ENCODE measurements at regions not wholly inside any gene's neighbourhood (a gene's known extent, or its start where the extent isn't known, plus 50 kb on each side); places are given as distances from the start of the nearest gene placed in this dataset.

GRCh38 chr2:160557903-160558302 is 64.3 kb upstream of the RBMS1 start:
- Mint-ChIP-seq H3K27ac (ENCODE audit: unreplicated experiment) (no peak overlapping the region), H3K9me3 (ENCODE audit: unreplicated experiment) (peaks cover 3% of the 10 kb centered on the region), H3K27me3 (ENCODE audit: low read depth, unreplicated experiment) (no peaks in the 10 kb centered on the region), H3K36me3 (ENCODE audit: low read depth, unreplicated experiment) (no peaks in the 10 kb centered on the region), H3K4me3 (ENCODE audit: unreplicated experiment) (no peak overlapping the region), H3K4me1 (ENCODE audit: low read depth, unreplicated experiment) (peaks cover 9% of the 10 kb centered on the region)
- TF ChIP-seq EZH2 (IDR thresholded peaks at IDR 0.05; ENCODE audit: insufficient read depth, low read length): no peak
- TF ChIP-seq, protein P1, sequence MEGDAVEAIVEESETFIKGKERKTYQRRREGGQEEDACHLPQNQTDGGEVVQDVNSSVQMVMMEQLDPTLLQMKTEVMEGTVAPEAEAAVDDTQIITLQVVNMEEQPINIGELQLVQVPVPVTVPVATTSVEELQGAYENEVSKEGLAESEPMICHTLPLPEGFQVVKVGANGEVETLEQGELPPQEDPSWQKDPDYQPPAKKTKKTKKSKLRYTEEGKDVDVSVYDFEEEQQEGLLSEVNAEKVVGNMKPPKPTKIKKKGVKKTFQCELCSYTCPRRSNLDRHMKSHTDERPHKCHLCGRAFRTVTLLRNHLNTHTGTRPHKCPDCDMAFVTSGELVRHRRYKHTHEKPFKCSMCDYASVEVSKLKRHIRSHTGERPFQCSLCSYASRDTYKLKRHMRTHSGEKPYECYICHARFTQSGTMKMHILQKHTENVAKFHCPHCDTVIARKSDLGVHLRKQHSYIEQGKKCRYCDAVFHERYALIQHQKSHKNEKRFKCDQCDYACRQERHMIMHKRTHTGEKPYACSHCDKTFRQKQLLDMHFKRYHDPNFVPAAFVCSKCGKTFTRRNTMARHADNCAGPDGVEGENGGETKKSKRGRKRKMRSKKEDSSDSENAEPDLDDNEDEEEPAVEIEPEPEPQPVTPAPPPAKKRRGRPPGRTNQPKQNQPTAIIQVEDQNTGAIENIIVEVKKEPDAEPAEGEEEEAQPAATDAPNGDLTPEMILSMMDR (IDR thresholded peaks at IDR 0.05; ENCODE audit: insufficient read depth, low read depth, low read length): no peak
- Histone ChIP-seq H3K9me3 (ENCODE audit: insufficient read depth, low read depth, low read length) (no peaks in the 10 kb centered on the region), H3K79me2 (ENCODE audit: insufficient read depth, low read length) (no peaks in the 10 kb centered on the region), H3K4me3 (ENCODE audit: insufficient read depth, low read depth, low read length) (no peak overlapping the region), H3K36me3 (ENCODE audit: insufficient read depth, low read length) (no peaks in the 10 kb centered on the region), H3K4me2 (ENCODE audit: low read length) (no peak overlapping the region), H2AFZ (ENCODE audit: low read depth, low read length) (no peak overlapping the region), H3K27ac (ENCODE audit: low read depth, low read length) (no peak overlapping the region), H3K27me3 (ENCODE audit: insufficient read depth, low read length) (no peaks in the 10 kb centered on the region), H3K4me1 (ENCODE audit: insufficient read depth, low read length) (no peaks in the 10 kb centered on the region), H3K9ac (ENCODE audit: low read length) (no peak overlapping the region), H4K20me1 (ENCODE audit: insufficient read depth, low read length) (no peaks in the 10 kb centered on the region)
- DNase-seq (ENCODE audit: low read depth) (no peak), FAIRE-seq (no peak)

DNA sequence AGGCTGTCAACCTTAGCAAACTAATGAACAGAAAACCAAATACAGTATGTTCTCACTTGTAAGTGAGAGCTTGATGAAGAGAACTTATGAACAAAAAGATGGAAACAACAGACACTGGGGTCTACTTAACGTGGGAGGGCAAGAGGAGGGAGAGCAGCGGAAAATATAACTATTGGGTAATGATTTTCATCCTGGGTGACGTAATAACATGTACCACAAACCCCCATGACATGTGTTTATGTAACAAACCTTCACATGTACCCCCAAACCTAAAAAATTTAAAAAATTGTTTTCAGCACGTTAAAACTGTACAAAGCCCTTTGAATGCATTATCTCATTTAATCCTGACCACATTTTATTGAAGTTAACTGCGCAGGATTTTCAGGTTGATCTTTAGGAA is 64.9 kb upstream of the RBMS1 start:
- H3K4me1 ChIP-seq (ENCODE audit: insufficient read depth, low read length): no peaks in the 10 kb centered on the region
- no peak overlapping the region for H2AFZ ChIP-seq (ENCODE audit: low read depth, low read length)
- H3K4me2 ChIP-seq (ENCODE audit: low read length): no peak overlapping the region
- FAIRE-seq (no peak), DNase-seq (ENCODE audit: low read depth) (no peak)
- Mint-ChIP-seq H3K27ac (ENCODE audit: unreplicated experiment) (no peak overlapping the region), H3K4me3 (ENCODE audit: unreplicated experiment) (no peak overlapping the region), H3K9me3 (ENCODE audit: unreplicated experiment) (peaks cover 3% of the 10 kb centered on the region), H3K36me3 (ENCODE audit: low read depth, unreplicated experiment) (no peaks in the 10 kb centered on the region), H3K4me1 (ENCODE audit: low read depth, unreplicated experiment) (peaks cover 9% of the 10 kb centered on the region), H3K27me3 (ENCODE audit: low read depth, unreplicated experiment) (no peaks in the 10 kb centered on the region)
- H3K27me3 ChIP-seq (ENCODE audit: insufficient read depth, low read length): no peaks in the 10 kb centered on the region
- no peak overlapping the region for H3K27ac ChIP-seq (ENCODE audit: low read depth, low read length)
- H3K36me3 ChIP-seq (ENCODE audit: insufficient read depth, low read length): no peaks in the 10 kb centered on the region
- H3K4me3 ChIP-seq (ENCODE audit: insufficient read depth, low read depth, low read length): no peak overlapping the region
- no peaks in the 10 kb centered on the region for H4K20me1 ChIP-seq (ENCODE audit: insufficient read depth, low read length)
- no peak for TF ChIP-seq EZH2 (IDR thresholded peaks at IDR 0.05; ENCODE audit: insufficient read depth, low read length)
- TF ChIP-seq, protein P1 (IDR thresholded peaks at IDR 0.05; ENCODE audit: insufficient read depth, low read depth, low read length): no peak
- no peaks in the 10 kb centered on the region for H3K9me3 ChIP-seq (ENCODE audit: insufficient read depth, low read depth, low read length)
- no peak overlapping the region for H3K9ac ChIP-seq (ENCODE audit: low read length)
- no peaks in the 10 kb centered on the region for H3K79me2 ChIP-seq (ENCODE audit: insufficient read depth, low read length)

DNA sequence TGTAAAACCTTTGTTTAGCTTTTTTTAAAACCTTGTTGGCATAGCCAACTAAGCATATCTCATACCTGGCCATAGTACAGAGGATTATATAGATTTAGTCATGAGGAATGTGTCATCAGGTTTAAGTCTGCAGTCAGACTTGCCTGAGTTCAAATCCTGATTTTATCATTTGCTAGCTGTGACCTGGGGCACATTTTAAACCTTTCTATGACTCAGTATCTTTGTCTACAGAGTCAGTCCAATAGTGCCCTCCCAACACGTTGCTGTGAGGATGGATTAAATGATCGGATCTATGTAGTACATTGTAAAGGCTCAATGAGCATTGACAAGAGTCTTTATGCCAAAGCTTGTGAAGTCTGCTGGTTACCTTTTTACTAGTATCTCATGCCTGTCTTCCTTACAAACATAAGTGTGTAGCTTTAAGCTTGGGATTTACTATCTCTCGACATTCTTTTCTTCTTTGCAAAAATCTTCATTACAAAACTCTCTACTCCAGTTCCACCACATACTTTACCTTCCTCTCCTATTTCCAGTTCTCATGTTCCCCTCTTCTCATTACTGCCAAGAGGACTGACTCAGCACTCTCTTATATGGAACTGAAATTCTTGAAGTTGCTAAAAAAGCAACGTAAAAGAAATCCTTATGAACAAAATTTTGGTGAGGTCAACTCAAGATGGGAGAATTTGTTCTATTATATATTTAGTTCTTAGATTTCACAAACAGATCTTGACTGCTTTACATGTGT is 68.1 kb upstream of the RBMS1 start:
- Histone ChIP-seq H3K9ac (ENCODE audit: low read length) (no peak overlapping the region), H2AFZ (ENCODE audit: low read depth, low read length) (no peak overlapping the region), H4K20me1 (ENCODE audit: insufficient read depth, low read length) (no peaks in the 10 kb centered on the region), H3K27me3 (ENCODE audit: insufficient read depth, low read length) (no peaks in the 10 kb centered on the region), H3K36me3 (ENCODE audit: insufficient read depth, low read length) (no peaks in the 10 kb centered on the region), H3K4me2 (ENCODE audit: low read length) (no peak overlapping the region), H3K79me2 (ENCODE audit: insufficient read depth, low read length) (no peaks in the 10 kb centered on the region), H3K9me3 (ENCODE audit: insufficient read depth, low read depth, low read length) (no peaks in the 10 kb centered on the region), H3K27ac (ENCODE audit: low read depth, low read length) (no peak overlapping the region), H3K4me3 (ENCODE audit: insufficient read depth, low read depth, low read length) (no peak overlapping the region), H3K4me1 (ENCODE audit: insufficient read depth, low read length) (no peaks in the 10 kb centered on the region)
- TF ChIP-seq, protein P1 (IDR thresholded peaks at IDR 0.05; ENCODE audit: insufficient read depth, low read depth, low read length): no peak
- no peak for TF ChIP-seq EZH2 (IDR thresholded peaks at IDR 0.05; ENCODE audit: insufficient read depth, low read length)
- Mint-ChIP-seq H3K27me3 (ENCODE audit: low read depth, unreplicated experiment) (no peaks in the 10 kb centered on the region), H3K4me1 (ENCODE audit: low read depth, unreplicated experiment) (peaks cover 9% of the 10 kb centered on the region), H3K4me3 (ENCODE audit: unreplicated experiment) (no peak overlapping the region), H3K27ac (ENCODE audit: unreplicated experiment) (no peak overlapping the region), H3K36me3 (ENCODE audit: low read depth, unreplicated experiment) (no peaks in the 10 kb centered on the region), H3K9me3 (ENCODE audit: unreplicated experiment) (peaks cover 3% of the 10 kb centered on the region)
- peak; percentile 78 for DNase-seq (ENCODE audit: low read depth)
- FAIRE-seq: peak; percentile 41

All from astrocyte (in vitro differentiated cells and primary cell).